ENCODE measurements at regions not wholly inside any gene's neighbourhood (a gene's known extent, or its start where the extent isn't known, plus 50 kb on each side); places are given as distances from the start of the nearest gene placed in this dataset.
"Not testable (repeated sequence)": the region's sequence is repeated elsewhere in the genome, so short reads cannot be mapped to it uniquely, and the experiment has no call there.

DNA sequence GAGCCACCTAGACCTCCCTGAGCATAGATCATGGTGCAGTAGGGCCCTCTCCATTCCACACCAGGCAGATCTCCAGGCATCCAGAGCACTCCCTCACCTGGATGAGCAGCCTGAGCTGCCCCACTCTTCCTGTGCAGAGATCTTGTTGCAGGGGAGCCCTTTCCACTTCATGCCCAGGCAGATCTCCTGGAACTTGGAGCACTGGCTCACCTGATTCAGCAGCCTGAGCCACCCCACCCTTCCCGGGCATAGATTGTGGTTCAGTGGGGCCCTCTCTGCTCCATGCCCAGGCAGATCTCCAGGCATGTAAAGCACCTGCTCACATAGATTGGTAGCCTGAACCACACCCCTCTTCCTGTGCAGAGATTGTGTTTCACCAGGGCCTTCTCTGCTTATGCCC lies 78.0 kb downstream of the SEC16B start:
- DNase-seq = no peak

DNA sequence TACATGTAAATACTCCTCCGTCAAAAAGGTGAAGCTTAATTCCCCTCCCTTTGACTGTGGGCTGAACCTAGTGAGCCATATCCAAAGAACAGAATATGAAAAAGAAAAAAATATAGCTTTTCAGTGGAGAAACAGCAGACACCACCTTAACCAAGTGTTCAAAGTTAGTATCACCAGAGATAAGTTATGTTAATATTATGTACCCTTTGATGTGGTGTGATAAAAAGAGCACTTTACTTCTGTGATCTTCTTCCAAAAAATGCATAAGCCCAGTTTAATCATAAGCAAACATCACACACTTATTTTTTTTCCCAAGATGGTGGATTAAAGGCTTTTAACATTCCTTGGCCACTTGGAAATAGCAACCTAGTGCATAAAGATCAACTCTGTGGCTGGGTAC lies 79.4 kb downstream of the SEC16B start:
- DNase-seq = no peak

DNA sequence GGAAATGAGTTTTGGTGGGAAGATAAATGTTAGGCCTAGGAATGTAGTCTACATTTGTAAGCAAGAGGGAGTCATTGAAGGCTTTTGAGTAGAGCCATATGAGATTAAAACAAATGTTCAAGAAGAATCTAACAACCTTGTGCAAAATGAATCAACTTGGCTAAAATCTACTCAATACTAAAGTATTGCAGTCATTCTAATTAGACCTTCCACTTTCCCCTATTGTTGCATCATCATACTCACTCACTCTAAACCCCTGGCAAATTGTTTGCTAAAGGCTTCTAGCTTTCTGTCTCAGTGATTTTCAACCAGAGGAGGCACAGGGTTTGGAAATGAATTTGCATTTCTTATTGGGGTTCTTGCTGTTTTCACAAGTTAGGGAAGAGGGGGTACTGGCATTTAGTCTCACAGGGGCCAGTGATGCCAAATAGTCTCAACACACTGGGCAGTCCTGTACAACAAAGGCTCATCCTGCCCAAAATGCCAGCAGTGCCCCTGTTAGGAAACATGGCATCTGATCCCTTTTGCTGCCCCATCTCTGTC lies 85.3 kb downstream of the SEC16B start:
- no peak for DNase-seq

DNA sequence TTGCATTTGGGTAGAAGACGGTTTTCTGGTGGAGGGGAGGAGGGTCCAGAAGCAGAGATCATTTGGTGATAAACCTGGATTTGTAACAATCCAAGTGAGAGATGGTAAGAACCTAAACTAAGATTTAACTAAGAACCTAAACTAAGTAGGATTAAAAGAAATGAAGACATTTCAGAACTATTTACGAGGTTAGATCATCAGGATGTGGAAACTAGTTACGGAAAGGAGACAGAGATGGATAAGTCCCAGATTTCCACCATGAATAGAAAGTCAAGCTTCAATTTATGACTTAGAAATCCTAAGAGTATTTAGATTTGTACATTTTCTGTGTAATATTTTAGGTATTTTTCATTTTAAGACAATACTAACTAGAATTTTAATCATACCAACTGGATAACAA lies 86.3 kb downstream of the SEC16B start:
- DNase-seq = no peak

DNA sequence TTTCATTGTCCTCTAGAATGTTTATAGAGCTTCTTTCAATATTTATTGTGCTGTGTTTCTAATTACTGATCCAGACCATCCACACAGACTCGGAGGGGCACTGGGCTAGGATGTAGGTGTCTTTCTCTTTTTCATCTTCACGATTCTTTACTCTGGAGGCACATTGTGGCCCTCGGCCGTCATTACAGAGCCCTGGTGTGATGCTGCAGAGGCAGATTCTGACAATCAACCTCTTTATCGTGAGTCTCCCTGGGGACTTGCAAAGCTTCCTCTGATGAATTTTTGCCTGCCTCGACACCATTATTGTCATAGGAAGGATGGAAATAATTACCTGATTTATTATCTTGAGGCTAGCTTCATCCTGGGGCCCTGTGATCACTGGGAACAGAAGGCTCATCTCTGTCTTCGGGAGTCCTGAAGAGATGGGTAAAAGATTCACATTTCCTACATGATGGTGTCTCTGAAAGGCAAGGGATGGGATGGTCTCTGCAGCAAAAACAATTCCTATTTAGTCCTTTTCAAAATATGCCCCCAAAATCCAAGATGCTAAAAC lies 89.4 kb downstream of the SEC16B start:
- no peak for DNase-seq

DNA sequence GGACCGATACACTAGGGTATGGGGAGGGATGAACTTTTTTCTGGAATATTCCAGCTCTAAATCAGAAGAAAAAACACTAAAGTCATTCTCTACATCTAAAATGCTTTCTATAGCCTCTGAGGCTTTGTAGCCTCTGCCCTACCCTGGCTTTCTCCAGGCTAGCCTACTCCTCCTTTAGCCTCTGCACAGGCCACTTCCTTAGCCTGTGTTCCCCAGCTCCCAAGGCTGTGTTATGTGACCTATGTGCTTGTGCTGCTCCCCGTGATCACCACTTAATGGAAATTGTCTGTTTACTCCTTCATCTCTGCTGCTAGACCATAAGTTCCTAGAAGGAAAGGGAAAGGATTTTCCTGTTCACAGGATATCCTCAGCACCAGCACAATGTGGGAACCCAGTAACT lies 92.8 kb downstream of the SEC16B start:
- no peak for DNase-seq

DNA sequence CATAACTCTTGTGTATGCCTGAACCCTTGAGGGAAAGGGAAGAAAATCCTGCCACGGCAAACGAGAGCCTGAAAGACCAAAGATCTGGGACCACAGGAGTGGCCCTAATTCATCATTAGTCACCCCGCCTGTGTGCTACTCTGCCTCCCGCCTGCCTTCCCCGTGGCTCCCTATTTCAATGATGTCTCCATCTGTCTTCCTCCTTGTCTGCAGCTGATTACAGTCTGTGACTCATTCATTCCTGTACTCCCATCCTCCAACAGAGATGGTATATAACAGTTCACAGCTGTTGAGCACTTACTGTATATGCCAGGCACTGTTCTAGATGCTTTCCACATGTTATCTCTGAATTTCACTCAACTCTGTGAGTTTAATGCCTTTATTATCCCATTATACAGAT lies 96.6 kb downstream of the SEC16B start:
- no peak for DNase-seq

DNA sequence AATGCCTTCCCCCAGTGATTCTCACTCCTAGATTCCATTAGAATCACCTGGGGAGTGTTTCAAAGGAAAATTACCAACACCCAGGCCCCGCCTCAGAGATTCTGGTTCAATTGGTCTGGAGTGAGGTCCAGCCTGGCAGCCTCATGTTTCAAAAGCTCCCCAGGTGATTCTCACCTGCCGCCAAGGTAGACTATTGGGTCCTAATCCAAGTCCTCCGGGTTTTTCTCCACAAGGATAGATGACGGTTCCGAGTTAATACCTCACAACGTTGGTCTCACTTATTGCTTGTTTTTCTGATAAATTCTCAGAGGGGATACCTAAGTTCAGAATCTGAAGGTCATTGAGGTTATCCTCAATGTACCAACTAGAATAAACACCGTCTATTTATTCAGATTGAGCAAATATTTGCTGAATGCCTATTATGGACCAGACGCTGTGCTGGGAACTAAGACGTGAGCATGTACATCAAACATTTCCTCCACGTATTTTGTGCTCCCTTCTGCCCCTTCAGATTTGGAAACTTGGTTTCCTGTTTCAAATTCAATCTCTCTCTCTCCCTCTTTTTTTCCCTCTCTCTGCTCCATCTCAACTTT lies 97.5 kb downstream of the SEC16B start:
- no peak for DNase-seq

DNA sequence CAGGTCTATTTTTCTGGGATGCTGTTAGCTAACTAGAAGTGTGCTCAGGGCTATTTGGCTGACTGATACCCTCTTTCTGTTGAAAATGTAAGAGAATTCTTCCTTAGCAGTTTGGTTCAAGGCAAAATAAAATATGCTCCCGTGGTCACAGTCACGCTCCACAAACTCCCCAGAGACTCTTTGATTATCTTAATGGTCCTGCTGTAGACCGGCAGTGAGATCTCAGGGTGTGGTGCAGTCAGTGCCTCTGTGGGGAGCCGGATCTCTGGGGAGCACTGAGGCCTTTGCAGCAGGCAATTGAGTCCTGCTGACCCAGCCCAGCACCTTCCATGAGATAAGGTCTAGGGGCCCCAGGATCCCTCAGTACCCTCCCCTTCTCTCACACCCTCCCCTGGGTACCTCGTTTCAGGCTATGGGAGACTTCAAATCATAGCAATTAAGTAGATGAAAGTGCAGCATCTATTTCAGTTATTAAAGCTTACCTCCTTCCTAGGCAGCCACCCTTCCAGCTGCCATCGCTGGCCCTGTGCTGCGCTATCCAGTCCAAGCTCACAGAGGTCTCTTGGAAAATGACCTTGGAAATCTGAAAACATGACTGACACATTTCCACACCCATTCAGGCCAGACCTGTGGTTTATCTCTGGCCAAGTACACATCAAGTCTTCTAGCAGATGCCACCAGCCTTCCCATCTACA lies 98.1 kb downstream of the SEC16B start:
- DNase-seq = no peak

DNA sequence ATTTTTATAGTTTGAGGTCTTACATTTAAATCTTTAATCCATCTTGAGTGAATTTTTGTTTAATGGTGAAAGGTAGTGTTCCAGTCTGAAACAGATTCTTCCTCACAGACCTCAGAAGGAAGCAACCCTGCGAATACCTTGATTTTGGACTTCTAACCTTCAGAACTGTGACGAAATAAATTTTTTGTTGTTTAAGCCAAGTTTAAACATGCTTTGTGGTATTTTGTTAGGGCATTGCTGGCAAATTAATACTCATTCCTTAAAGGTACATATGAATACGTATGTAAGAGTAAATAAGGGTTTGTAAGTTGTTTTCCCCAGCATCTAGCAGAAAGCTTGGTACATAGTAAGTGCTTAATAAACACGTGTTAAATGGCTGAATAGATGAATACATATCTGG lies 100.3 kb downstream of the SEC16B start:
- no peak for DNase-seq

DNA sequence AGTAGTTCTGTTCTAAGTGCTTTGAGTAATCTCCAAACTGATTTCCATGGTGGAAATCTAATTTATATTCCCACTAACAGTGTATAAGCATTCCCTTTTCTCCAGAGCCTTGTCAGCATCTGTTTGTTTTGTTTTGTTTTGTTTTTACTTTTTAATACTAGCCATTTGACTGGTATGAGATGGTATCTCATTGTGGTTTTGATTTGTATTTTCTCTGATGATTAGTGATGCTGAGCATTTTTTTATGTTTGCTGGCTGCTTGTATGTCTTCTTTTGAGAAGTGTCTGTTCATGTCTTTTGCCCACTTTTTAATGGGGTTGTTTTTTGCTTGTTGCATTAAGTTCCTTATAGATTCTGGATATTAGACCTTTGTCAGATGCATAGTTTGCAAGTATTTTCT lies 100.8 kb downstream of the SEC16B start:
- DNase-seq = not testable (repeated sequence)

DNA sequence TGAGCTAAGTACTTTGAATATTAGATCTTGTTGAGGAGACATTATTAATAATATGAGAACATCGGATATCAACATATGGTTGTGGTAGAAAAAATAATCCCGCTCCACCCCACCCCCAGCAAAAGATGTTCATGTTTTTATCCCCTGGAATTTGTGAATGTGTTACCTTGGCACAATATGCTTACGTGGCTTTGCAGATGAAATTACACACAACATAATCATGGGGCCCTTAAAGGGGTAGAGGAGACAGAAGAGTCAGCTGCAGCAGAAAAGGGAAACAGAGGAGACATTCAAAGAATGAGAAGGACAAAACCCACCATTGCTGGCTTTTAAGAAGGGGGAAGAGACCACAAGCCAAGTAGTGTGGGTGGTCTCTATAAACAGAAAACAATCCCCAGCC lies 104.1 kb downstream of the SEC16B start:
- DNase-seq = no peak

DNA sequence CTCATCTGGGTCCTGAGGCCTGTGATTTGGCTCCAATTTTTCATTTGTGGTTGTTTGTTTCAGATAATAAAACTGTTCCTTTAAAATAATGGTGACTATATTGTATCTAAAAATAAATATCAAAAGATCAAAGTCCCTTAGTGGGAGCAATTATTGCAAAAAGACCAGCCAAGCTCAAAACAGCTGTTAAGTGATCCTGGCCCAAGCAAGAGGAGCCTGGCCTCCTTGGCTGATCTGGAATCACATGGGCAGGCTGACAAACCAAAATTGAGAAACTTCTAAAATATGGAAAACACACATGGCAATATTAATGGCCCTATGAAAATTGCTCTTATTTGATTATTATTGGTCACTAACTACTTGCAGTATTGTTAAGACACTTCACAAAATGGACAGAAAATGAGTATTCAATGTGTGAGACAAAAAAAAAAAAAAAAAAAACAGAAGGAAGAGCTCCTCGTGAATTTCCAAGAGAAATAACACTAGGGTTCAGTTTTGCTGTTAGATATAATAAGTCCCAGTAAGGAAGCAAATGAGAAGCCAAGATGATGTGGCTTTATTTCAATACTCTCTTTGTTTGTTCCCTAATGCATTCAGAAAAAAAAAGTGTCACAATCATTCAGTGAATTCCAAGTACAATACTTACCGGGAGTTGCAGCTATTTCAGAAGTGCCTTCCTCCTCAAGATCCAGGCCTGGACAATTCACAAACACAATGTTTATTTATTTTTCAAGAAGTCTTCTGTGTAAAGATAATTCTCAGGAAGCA lies 105.1 kb downstream of the SEC16B start:
- DNase-seq = peak; percentile 29

DNA sequence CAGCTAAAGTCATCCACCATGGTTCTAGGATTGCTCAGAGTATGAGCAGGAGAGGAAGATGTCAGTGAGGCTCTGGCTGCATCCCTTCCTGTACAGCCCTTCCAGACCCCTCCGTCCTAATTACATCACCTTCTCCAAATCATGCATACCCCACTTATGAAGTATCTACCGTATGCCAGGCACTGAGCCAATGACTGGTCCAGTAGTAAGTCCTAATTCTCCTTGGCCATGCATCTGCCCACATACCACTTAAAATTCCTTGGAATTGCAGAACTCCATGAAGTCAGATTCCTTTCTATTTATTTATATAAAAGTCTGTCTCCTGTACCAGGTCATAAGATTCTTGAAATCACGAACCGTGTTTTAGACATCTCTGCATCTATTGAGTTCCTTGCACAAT lies 106.1 kb downstream of the SEC16B start:
- DNase-seq = no peak

DNA sequence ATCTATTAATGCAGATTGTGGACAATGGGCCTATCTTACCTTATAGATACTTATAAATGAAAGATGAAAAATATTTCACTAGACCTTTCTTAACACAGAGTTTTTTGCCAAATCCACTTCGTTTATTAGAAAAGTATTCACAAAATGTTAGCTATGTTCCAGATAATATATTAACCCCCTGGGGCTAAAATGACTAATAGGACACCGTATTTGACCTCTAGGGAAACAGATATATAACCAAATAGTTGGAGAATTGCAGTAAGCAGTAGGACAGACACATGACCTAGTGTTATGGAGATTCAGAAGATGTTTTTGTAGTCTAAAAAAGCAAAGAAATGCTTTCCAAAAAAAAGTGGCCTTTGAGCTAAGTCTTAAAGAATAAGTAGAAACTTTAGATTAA lies 106.9 kb downstream of the SEC16B start:
- no peak for DNase-seq

DNA sequence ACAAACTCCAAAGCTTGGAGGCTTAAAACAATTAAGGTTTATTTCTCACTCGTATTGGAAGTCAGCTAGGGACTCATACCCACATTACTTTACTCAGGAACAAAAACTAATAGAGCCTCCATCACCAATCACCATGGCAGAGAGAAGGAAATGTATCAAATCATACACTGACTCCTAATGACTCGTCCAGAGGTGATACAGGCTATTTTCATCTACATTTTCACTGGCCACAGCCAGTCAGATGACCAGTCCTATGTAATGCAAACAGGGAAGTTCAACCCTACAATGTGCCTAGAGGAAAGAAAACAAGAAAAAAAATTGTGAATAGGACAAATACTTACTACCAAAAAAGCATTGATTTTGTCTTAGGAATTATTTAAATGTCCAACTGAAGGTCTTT lies 110.3 kb downstream of the SEC16B start:
- DNase-seq = no peak

DNA sequence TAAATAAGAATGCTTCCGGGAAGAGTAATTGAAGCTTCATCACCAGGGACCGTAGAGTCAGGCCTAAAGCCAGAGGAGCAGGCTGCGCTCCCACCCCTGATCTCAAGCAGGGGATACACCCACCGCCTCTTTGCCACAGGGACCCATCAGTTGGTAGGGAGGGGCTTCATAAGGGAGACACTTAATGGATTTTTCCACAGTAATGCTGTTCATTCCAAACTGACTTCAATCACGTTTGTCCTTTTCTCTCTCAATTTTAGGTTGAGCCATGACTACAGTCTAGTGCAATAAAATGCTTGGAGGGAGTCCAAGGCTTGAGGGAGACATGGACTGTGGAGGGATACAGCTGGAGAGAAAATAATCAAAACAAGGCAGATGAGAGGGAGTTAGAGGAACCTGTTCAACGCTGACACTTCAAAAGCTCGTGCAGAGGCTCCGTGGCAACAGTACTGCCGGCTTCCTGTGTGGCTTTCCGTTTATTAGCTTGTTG lies 111.5 kb downstream of the SEC16B start:
- peak; percentile 67 for DNase-seq

DNA sequence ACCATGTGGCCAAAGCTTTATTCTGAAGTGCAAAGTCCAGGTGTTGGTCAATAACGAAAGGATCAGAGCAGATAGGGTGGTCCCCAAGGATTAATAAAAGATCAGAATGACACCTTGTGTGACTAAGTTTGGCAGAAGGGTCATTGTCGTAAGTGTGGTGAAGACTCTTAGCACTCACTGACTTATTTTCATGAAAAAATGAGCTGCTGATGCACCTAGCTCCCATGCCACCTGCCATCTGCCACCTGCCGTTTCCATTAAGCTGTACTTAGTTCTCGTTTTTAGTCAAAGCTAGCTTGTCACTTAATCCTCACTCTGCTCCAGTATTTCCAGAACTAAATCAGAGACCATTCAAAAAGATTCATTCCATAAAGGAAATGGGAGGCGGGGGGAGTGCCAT lies 112.6 kb downstream of the SEC16B start:
- no peak for DNase-seq

DNA sequence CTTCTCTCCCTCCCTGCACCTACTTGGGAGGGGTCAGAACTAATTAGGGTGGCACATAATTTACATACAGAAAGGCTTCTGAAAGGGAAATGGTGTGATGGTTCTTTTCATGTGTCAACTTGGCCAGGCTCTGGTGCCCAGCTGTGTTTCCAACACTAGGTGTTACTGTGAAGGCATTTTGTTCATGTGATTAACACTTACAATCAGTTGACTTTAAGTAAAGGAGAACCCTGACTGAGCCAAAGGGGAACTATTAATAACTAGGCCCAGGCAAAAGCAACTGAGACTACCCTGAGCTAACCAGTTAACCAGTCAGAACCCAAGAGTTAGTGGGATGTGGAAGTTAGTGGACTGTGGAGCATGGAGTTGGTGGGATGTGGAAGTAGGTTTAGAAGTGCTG lies 114.9 kb downstream of the SEC16B start:
- no peak for DNase-seq

DNA sequence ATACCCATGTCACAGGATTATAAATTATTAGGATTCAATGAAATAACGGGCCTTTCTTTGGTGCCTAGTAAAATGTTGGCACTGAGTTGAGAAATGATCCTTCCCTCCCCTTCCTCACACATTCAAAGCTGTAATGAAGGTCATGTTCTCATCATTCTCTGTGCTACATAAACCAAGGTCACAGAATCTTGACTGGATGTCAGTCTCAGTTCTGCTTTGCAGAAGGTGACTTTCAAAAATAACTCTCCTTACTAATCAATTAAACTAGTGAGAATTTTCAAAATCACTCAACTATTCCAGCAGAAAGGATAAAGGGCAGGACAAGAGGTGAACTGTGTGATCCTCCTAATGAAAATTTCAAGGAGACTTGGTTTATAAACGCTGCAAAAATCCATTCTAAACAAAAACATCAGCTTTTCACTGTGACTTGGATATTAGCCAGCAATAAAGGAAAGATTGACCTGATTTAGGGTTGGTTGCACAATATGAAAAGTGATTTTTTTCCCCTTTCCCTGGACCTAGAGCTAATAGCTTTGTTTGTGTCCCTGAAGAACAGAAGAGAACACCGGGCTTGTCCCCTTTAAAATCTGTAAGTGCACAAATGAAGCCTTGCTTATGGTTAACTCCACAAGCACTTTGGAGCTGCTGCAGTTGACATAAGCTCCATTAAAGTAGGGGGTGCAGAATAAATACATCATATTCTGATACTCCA lies 120.1 kb downstream of the SEC16B start:
- DNase-seq = no peak

DNA sequence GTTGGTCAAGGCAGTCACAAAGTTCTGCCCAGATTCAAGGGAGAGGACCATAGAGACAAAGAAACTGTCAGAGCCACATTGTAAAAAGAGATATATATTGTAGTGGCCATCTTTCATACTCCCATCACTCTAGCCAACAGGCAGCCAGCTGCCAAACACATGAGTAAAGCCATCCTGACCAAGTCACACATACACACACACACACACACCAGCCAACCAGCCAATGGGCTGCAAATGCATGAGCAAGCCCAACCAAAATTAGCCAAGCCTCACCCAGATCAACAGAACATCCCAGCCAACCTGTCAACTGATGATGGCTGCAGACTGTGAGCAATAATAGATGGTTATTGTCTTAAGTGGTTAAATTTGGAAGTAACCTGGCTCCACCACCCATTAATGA lies 120.7 kb downstream of the SEC16B start:
- no peak for DNase-seq

DNA sequence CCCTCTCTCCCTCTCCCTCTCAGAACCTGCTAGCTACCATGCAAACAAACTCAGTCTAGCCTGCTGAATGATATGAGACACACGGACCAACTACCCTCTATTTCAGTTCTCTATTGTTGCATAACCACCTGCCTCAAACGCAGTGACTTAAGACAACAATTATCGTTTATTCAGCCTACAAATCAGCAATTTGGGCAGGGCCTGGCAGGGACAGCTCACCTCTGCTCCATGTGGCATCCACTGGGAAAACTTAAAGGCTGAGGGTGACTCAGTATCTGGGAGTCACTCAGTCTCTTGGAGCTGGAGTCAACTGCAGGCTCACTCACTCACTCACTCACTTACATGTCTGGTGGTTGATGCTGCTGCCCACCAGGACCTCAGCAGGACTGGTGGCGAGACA lies 121.3 kb downstream of the SEC16B start:
- no peak for DNase-seq

DNA sequence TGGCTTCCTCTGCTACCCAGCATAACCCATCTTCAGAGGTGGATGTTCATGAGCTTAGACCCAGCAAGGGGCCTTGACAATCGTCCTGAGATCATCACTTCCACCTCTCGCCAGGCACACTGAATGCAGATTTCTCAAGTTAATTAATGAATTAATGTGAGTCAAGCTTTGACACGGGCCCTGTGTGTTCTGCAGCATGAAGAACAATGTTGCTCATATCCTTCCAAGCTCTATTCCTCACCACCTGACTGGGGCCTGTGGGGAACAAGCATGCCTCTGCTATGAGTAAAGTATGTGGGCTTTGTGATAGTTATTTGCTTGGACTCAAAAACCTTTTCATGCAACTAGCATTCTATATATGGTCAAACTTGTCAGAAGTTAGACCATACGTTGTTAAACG lies 122.0 kb downstream of the SEC16B start:
- DNase-seq = no peak
